ENCODE measurements at regions not wholly inside any gene's neighbourhood (a gene's known extent, or its start where the extent isn't known, plus 50 kb on each side); places are given as distances from the start of the nearest gene placed in this dataset.

- Histone ChIP-seq H3K27ac (ENCODE audit: low read length) (no peak overlapping the region), H3K9me3 (ENCODE audit: insufficient read depth, low read depth, low read length) (no peaks in the 10 kb centered on the region), H3K4me1 (ENCODE audit: insufficient read depth, low read length) (no peaks in the 10 kb centered on the region), H3K4me3 (ENCODE audit: low read length) (no peak overlapping the region), H3K36me3 (ENCODE audit: insufficient read depth, low read depth, low read length) (no peaks in the 10 kb centered on the region), H3K27me3 (ENCODE audit: insufficient read depth, low read length) (no peaks in the 10 kb centered on the region), H3K9ac (ENCODE audit: low read depth, low read length) (no peak overlapping the region)
These were observed 138.0 kb upstream of the FAM9B start for GRCh38 chrX:9171841-9172463.

- no peak overlapping the region for H3K4me3 ChIP-seq (ENCODE audit: low read length)
- no peaks in the 10 kb centered on the region for H3K4me1 ChIP-seq (ENCODE audit: insufficient read depth, low read length)
- H3K27me3 ChIP-seq (ENCODE audit: insufficient read depth, low read length): no peaks in the 10 kb centered on the region
- no peaks in the 10 kb centered on the region for H3K36me3 ChIP-seq (ENCODE audit: insufficient read depth, low read depth, low read length)
- no peak overlapping the region for H3K9ac ChIP-seq (ENCODE audit: low read depth, low read length)
- no peak overlapping the region for H3K27ac ChIP-seq (ENCODE audit: low read length)
- no peaks in the 10 kb centered on the region for H3K9me3 ChIP-seq (ENCODE audit: insufficient read depth, low read depth, low read length)
These were observed 138.5 kb upstream of the FAM9B start for GRCh38 chrX:9172464-9172850.

GRCh38 chrX:9180623-9181022 lies 146.7 kb upstream of the FAM9B start:
- H3K9me3 ChIP-seq (ENCODE audit: insufficient read depth, low read depth, low read length): no peaks in the 10 kb centered on the region
- H3K27ac ChIP-seq (ENCODE audit: low read length): no peak overlapping the region
- no peaks in the 10 kb centered on the region for H3K27me3 ChIP-seq (ENCODE audit: insufficient read depth, low read length)
- H3K4me3 ChIP-seq (ENCODE audit: low read length): no peak overlapping the region
- no peaks in the 10 kb centered on the region for H3K4me1 ChIP-seq (ENCODE audit: insufficient read depth, low read length)
- no peaks in the 10 kb centered on the region for H3K36me3 ChIP-seq (ENCODE audit: insufficient read depth, low read depth, low read length)
- H3K9ac ChIP-seq (ENCODE audit: low read depth, low read length): no peak overlapping the region

- Histone ChIP-seq H3K36me3 (ENCODE audit: insufficient read depth, low read depth, low read length) (no peaks in the 10 kb centered on the region), H3K9me3 (ENCODE audit: insufficient read depth, low read depth, low read length) (no peaks in the 10 kb centered on the region), H3K4me3 (ENCODE audit: low read length) (no peak overlapping the region), H3K27me3 (ENCODE audit: insufficient read depth, low read length) (no peaks in the 10 kb centered on the region), H3K9ac (ENCODE audit: low read depth, low read length) (no peak overlapping the region), H3K4me1 (ENCODE audit: insufficient read depth, low read length) (no peaks in the 10 kb centered on the region), H3K27ac (ENCODE audit: low read length) (no peak overlapping the region)
These were observed 148.1 kb upstream of the FAM9B start for GRCh38 chrX:9182041-9182440.

- Histone ChIP-seq H3K4me3 (ENCODE audit: low read length) (no peak overlapping the region), H3K4me1 (ENCODE audit: insufficient read depth, low read length) (no peaks in the 10 kb centered on the region), H3K27me3 (ENCODE audit: insufficient read depth, low read length) (no peaks in the 10 kb centered on the region), H3K9me3 (ENCODE audit: insufficient read depth, low read depth, low read length) (no peaks in the 10 kb centered on the region), H3K9ac (ENCODE audit: low read depth, low read length) (no peak overlapping the region), H3K27ac (ENCODE audit: low read length) (no peak overlapping the region), H3K36me3 (ENCODE audit: insufficient read depth, low read depth, low read length) (no peaks in the 10 kb centered on the region)
These were observed 149.6 kb upstream of the FAM9B start for GRCh38 chrX:9183481-9183880.

GRCh38 chrX:9184211-9184610 lies 150.3 kb upstream of the FAM9B start:
- H3K36me3 ChIP-seq (ENCODE audit: insufficient read depth, low read depth, low read length): no peaks in the 10 kb centered on the region
- H3K27ac ChIP-seq (ENCODE audit: low read length): no peak overlapping the region
- H3K4me3 ChIP-seq (ENCODE audit: low read length): no peak overlapping the region
- H3K9me3 ChIP-seq (ENCODE audit: insufficient read depth, low read depth, low read length): no peaks in the 10 kb centered on the region
- peaks cover 2% of the 10 kb centered on the region; the same call in 1 of the 2 replicates for H3K4me1 ChIP-seq (ENCODE audit: insufficient read depth, low read length)
- no peaks in the 10 kb centered on the region for H3K27me3 ChIP-seq (ENCODE audit: insufficient read depth, low read length)
- no peak overlapping the region for H3K9ac ChIP-seq (ENCODE audit: low read depth, low read length)

- no peak overlapping the region for H3K9ac ChIP-seq (ENCODE audit: low read depth, low read length)
- H3K4me1 ChIP-seq (ENCODE audit: insufficient read depth, low read length): peaks cover 12% of the 10 kb centered on the region; the same call in 1 of the 2 replicates
- no peaks in the 10 kb centered on the region for H3K9me3 ChIP-seq (ENCODE audit: insufficient read depth, low read depth, low read length)
- H3K27ac ChIP-seq (ENCODE audit: low read length): no peak overlapping the region
- H3K27me3 ChIP-seq (ENCODE audit: insufficient read depth, low read length): no peaks in the 10 kb centered on the region
- H3K36me3 ChIP-seq (ENCODE audit: insufficient read depth, low read depth, low read length): no peaks in the 10 kb centered on the region
- H3K4me3 ChIP-seq (ENCODE audit: low read length): no peak overlapping the region
These were observed 154.2 kb upstream of the FAM9B start for GRCh38 chrX:9188117-9188516.

GRCh38 chrX:9189286-9189685 lies 155.4 kb upstream of the FAM9B start:
- peaks cover 12% of the 10 kb centered on the region; the same call in 1 of the 2 replicates for H3K4me1 ChIP-seq (ENCODE audit: insufficient read depth, low read length)

GRCh38 chrX:9191392-9191791 lies 157.5 kb upstream of the FAM9B start:
- Histone ChIP-seq H3K4me1 (ENCODE audit: insufficient read depth, low read length) (peaks cover 12% of the 10 kb centered on the region; the same call in 1 of the 2 replicates), H3K27ac (ENCODE audit: low read length) (no peak overlapping the region), H3K9ac (ENCODE audit: low read depth, low read length) (no peak overlapping the region), H3K9me3 (ENCODE audit: insufficient read depth, low read depth, low read length) (no peaks in the 10 kb centered on the region), H3K36me3 (ENCODE audit: insufficient read depth, low read depth, low read length) (no peaks in the 10 kb centered on the region), H3K27me3 (ENCODE audit: insufficient read depth, low read length) (no peaks in the 10 kb centered on the region), H3K4me3 (ENCODE audit: low read length) (no peak overlapping the region)

More at GRCh38 chrX:9189286-9189685, 155.4 kb upstream of the FAM9B start:
- Histone ChIP-seq H3K36me3 (ENCODE audit: insufficient read depth, low read depth, low read length) (no peaks in the 10 kb centered on the region), H3K27ac (ENCODE audit: low read length) (no peak overlapping the region), H3K4me3 (ENCODE audit: low read length) (no peak overlapping the region), H3K27me3 (ENCODE audit: insufficient read depth, low read length) (no peaks in the 10 kb centered on the region), H3K9ac (ENCODE audit: low read depth, low read length) (no peak overlapping the region), H3K9me3 (ENCODE audit: insufficient read depth, low read depth, low read length) (no peaks in the 10 kb centered on the region)

- no peak overlapping the region for H3K4me3 ChIP-seq (ENCODE audit: low read length)
- no peaks in the 10 kb centered on the region for H3K4me1 ChIP-seq (ENCODE audit: insufficient read depth, low read length)
- no peaks in the 10 kb centered on the region for H3K27me3 ChIP-seq (ENCODE audit: insufficient read depth, low read length)
- no peak overlapping the region for H3K9ac ChIP-seq (ENCODE audit: low read depth, low read length)
- H3K27ac ChIP-seq (ENCODE audit: low read length): no peak overlapping the region
- H3K36me3 ChIP-seq (ENCODE audit: insufficient read depth, low read depth, low read length): no peaks in the 10 kb centered on the region
- H3K9me3 ChIP-seq (ENCODE audit: insufficient read depth, low read depth, low read length): no peaks in the 10 kb centered on the region
These were observed 161.4 kb upstream of the FAM9B start for GRCh38 chrX:9195199-9195880.

GRCh38 chrX:9196961-9197640 lies 163.2 kb upstream of the FAM9B start:
- H3K36me3 ChIP-seq (ENCODE audit: insufficient read depth, low read depth, low read length): no peaks in the 10 kb centered on the region
- H3K27me3 ChIP-seq (ENCODE audit: insufficient read depth, low read length): no peaks in the 10 kb centered on the region
- H3K4me3 ChIP-seq (ENCODE audit: low read length): no peak overlapping the region
- no peak overlapping the region for H3K9ac ChIP-seq (ENCODE audit: low read depth, low read length)
- H3K27ac ChIP-seq (ENCODE audit: low read length): no peak overlapping the region
- no peaks in the 10 kb centered on the region for H3K9me3 ChIP-seq (ENCODE audit: insufficient read depth, low read depth, low read length)
- H3K4me1 ChIP-seq (ENCODE audit: insufficient read depth, low read length): no peaks in the 10 kb centered on the region

GRCh38 chrX:9204560-9204959 lies 170.6 kb upstream of the FAM9B start:
- Histone ChIP-seq H3K9me3 (ENCODE audit: insufficient read depth, low read depth, low read length) (no peaks in the 10 kb centered on the region), H3K4me1 (ENCODE audit: insufficient read depth, low read length) (peaks cover 4% of the 10 kb centered on the region; the same call in 1 of the 2 replicates), H3K4me3 (ENCODE audit: low read length) (no peak overlapping the region), H3K27ac (ENCODE audit: low read length) (no peak overlapping the region), H3K36me3 (ENCODE audit: insufficient read depth, low read depth, low read length) (no peaks in the 10 kb centered on the region), H3K27me3 (ENCODE audit: insufficient read depth, low read length) (no peaks in the 10 kb centered on the region), H3K9ac (ENCODE audit: low read depth, low read length) (no peak overlapping the region)

All from iPS-20b (cell line).